HK-2 (cell line): ENCODE measurements at regions not wholly inside any gene's neighbourhood (a gene's known extent, or its start where the extent isn't known, plus 50 kb on each side); places are given as distances from the start of the nearest gene placed in this dataset.
"Not testable (repeated sequence)": the region's sequence is repeated elsewhere in the genome, so short reads cannot be mapped to it uniquely, and the experiment has no call there.

Experiments
- DNase-seq: peaks from one replicate; pipeline ENCODE4 v3.0.0-alpha.2; 2018; ENCODE audit not compliant: unreplicated experiment

GRCh38 chr10:47711428-47711827 is 52.0 kb downstream of the SYT15B start:
- DNase-seq: not testable (repeated sequence)

- DNase-seq: not testable (repeated sequence)
These were observed 52.9 kb downstream of the SYT15B start for GRCh38 chr10:47710443-47710842.

- DNase-seq: not testable (repeated sequence)
These were observed 57.5 kb downstream of the SYT15B start for GRCh38 chr10:47705698-47706414.

GRCh38 chr10:47701285-47701684 is 62.1 kb downstream of the SYT15B start:
- not testable (repeated sequence) for DNase-seq

GRCh38 chr10:47699854-47700253 is 63.5 kb downstream of the SYT15B start:
- DNase-seq: not testable (repeated sequence)

DNA sequence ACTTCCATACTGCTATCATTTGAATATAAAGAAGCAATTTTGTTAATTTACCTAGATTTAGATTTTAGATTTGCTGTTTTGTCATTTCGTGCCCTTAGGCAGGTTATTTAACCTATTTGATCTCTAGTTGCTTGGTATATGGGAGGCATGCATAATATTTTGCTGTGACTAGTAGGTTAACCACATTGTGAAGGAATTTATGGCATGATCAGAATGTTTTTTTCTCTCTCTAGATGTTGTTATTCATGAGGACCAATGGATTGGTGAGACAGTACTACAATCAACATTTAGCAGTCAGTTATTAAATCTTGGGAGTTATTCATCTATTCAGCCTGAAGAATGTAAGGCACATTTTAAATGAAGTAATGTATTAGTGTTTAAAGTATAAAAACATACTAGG is 67.2 kb downstream of the SYT15B start:
- DNase-seq: not testable (repeated sequence)

DNA sequence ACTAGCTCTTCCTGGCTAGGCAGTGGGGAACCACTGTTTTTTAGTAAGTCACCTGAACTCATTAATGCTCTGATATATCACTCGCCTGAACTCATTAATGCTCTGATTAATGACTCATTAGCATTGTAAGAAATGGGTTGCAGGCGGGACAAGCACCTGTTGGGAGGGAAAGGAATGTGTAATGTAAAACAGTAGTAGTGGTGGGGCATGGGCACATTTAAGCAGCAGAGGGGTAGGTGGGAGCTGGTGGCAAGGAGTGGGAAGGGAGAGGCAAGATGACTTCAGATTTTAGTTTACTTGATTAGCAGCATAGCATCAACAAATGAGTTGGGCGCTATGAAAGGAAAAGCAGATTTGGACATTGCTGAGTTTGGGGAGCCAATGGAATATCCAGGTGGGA is 68.2 kb downstream of the SYT15B start:
- DNase-seq: not testable (repeated sequence)

DNA sequence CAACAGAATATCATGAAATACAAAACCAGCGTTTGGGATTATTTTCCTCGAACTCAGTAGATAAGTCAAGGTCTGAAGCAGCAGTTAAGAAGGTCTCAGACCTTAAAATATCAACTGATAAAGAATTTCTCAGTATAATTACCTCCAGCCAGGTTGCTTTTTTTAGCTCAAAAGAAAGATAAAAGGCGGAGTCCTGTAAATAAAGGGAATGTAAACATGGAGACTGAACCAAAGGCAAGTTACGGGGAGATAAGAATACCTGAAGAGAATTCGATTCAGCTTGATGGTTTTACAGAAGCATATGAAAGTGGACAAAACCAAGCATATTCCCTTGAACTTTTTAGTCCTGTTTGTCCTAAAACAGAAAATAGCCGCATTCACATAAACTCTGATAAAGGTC is 73.1 kb downstream of the SYT15B start:
- DNase-seq: not testable (repeated sequence)

DNA sequence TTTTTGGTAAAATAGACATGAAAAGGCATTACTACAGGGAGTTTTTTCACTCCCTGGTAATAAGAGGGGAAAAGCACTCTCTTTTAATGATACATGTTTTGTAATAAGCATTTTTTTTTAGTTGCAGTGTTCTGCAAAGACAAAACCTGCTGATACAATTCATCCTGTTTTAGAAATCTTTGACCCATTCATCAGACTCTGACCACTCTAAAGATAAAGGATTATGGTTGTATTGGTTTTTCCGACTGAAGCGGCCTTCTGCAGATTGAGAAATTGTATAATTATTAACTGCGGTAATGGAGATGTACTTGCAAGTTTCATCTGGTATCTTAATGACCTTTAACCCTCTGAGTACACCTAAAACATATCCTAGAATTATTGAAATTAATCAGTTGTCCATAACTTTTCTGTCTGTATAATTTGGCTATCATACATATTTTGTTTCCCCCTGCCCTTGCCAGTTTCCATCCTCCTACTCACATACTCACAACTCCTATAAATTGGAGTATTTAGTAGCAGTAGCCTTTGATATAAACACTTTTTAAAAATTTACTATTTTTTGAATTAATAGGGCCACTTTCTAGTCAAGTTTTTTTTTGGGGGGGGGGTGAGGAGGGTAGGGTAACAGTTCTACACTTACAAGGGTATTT is 79.4 kb downstream of the SYT15B start:
- not testable (repeated sequence) for DNase-seq

DNA sequence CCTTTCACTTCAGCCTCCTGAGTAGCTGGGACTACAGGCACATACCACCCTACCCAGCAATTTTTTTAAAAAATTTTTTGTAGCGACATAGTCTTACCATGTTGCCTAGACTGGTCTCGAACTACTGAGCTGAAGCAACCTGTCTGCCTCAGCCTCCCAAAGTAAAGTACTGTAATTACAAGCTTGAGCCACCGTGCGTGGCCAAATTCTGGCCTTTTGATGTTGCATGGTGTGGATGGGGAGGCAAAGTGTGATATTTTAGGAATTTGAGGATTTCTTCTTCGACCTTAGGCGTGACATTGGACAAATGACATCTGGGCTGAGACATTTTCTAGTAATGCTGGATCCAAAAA is 81.8 kb downstream of the SYT15B start:
- not testable (repeated sequence) for DNase-seq

- DNase-seq: not testable (repeated sequence)
These were observed 82.3 kb downstream of the SYT15B start for GRCh38 chr10:47680848-47681637.

GRCh38 chr10:47676102-47676501 is 87.3 kb downstream of the SYT15B start:
- not testable (repeated sequence) for DNase-seq

DNA sequence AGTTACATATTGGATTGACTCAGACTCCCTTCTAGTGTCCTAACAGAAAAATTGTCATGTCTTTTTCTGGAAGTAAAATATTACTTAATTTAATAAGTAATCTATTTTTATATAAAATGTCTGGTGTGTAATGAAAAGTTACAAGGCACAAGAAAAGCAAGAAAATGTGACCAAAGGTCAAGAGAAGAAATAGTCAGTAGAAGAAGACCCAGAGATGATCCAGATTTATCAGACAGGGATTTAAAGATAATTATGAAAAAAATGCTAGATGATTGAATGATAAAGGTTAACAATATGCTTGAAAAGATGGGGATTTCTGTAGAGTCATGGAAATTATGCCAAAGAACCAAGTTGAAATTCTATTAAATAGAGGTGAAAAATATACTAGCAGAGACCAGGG is 87.8 kb downstream of the SYT15B start:
- not testable (repeated sequence) for DNase-seq

- DNase-seq: not testable (repeated sequence)
These were observed 90.3 kb downstream of the SYT15B start for GRCh38 chr10:47673128-47673527.

DNA sequence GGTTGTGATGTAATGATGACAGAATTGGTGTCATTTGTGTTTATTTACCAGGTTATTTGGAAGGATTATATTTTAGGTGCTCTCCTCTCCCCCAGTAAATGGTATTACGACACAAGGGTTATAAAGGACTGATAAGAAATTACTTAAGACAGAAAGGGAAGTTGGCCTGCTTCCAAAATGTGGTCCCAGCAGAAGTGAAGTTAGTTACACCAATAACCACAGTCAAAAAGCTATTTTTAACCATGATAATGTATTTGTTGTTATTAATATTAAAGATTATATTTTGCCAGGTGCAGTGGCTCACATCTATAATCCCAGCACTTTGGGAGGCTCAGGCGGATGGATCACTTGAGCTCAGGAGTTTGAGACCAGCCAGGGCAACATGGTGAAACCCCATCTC is 92.5 kb downstream of the SYT15B start:
- not testable (repeated sequence) for DNase-seq

DNA sequence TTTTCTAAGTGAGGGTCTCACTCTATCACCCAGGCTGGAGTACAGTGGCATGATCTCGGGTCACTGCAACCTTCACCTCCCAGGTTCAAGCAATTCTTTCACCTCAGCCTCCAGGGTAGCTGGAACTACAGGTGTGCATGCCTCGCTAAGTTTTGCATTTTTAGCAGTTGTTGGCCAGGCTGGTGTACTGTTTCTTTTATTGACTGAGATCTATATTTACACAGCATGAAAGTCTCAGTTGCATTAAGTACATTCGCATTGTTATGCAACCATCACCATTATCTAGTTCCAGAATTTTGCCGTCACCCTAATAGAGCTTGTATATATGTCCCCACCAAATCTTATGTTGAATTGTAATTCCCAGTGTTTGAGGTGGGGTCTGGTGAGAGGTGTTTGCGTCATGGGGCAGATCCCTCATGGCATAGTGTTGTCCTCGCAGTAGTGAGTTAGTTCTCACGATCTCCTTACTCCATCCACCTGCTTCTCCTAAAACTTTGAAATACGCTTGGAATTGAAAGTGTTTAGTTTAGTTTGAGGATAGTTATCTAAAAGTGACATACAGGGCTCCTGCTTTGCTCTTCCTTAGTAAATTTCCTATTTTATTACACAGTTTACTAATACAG is 101.3 kb downstream of the SYT15B start:
- not testable (repeated sequence) for DNase-seq

GRCh38 chr10:47656732-47657131 is 106.7 kb downstream of the SYT15B start:
- not testable (repeated sequence) for DNase-seq

GRCh38 chr10:47654161-47654560 is 109.2 kb downstream of the SYT15B start:
- DNase-seq: not testable (repeated sequence)

DNA sequence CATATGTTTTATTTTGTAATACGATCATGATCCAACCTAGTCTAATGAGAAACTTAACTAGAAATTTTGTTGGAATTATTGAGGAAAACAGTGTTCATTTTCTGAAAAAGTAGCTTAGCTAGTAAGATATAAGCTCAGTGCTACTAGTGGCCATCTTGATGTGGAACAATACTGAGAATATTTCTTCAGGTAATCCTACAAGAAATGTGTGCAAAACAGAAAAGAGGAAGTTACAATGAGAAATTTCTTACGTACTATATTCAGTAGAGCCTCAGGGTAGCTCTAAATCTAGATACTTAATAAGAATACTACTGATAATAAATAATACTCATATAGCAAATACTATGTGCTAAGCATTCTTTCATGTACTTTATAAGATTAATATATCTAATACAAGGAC is 114.8 kb downstream of the SYT15B start:
- DNase-seq: not testable (repeated sequence)

GRCh38 chr10:47647523-47648101 is 115.8 kb downstream of the SYT15B start:
- DNase-seq: not testable (repeated sequence)

DNA sequence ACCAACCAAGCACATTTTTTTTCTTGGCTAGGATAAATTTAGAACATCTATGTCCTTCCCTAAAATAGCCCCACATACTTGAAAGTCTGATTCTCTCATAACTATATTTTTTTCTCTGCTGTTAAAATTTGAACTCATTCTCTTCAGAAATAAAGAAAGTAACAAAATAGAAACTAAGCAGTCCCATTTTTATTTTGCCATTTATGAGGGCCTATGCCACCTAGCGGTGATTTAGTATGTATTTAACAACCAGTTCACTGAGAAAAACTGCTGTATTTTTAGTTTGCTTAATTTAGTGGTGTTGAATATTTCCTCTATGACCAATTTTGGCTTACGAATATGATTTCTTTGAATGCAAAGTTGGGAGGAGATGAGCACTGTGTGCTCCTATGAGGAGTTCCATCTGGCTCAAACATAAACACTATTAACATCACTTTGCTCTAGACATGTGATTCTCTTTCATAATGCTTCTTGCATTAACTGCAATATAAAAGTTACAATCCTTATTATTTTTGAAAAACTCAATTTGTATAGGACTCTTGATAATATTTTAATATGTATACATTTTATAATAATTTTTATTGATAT is 116.6 kb downstream of the SYT15B start:
- DNase-seq: not testable (repeated sequence)
